ENCODE measurements at regions not wholly inside any gene's neighbourhood (a gene's known extent, or its start where the extent isn't known, plus 50 kb on each side); places are given as distances from the start of the nearest gene placed in this dataset.

DNA sequence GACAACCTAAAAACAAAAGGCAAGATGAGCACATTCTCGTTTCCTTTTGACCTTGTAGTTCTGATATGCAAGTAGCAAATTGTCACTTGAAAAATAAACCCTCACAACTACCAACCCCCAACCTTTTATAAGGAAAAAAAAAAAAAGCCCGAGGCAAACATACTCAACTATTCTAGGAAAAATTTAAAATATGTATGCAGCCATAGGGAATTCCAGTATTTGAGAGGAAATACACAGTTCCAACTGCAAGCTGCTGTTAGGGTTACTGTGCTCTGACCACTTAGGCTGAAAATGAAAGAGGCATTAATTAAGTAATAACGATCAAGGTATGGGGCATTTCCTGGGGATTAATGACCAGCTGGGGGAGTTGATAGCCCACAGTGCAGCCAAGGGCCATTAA, 281.9 kb upstream of the DPH6 start:
- TF ChIP-seq CTCF (IDR thresholded peaks at IDR 0.05) = no peak
- no peak for TF ChIP-seq ZFX (IDR thresholded peaks at IDR 0.05; ENCODE audit: borderline replicate concordance)

Measured in 22Rv1 (cell line).